ENCODE measurements at regions not wholly inside any gene's neighbourhood (a gene's known extent, or its start where the extent isn't known, plus 50 kb on each side); places are given as distances from the start of the nearest gene placed in this dataset.

- Histone ChIP-seq H3K4me1 (peaks cover 0 to 3% (median 0%) of the 10 kb centered on the region in 3 donors), H3K4me3 (no peak overlapping the region), H3K36me3 (no peaks in the 10 kb centered on the region), H3K27me3 (no peaks in the 10 kb centered on the region), H3K27ac (no peak overlapping the region), H3K9me3 (no peaks in the 10 kb centered on the region)
- no peak for DNase-seq
- ATAC-seq = no peak
- TF ChIP-seq, protein P1, sequence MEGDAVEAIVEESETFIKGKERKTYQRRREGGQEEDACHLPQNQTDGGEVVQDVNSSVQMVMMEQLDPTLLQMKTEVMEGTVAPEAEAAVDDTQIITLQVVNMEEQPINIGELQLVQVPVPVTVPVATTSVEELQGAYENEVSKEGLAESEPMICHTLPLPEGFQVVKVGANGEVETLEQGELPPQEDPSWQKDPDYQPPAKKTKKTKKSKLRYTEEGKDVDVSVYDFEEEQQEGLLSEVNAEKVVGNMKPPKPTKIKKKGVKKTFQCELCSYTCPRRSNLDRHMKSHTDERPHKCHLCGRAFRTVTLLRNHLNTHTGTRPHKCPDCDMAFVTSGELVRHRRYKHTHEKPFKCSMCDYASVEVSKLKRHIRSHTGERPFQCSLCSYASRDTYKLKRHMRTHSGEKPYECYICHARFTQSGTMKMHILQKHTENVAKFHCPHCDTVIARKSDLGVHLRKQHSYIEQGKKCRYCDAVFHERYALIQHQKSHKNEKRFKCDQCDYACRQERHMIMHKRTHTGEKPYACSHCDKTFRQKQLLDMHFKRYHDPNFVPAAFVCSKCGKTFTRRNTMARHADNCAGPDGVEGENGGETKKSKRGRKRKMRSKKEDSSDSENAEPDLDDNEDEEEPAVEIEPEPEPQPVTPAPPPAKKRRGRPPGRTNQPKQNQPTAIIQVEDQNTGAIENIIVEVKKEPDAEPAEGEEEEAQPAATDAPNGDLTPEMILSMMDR (IDR thresholded peaks at IDR 0.05) = no peak
- no peak for FAIRE-seq
- intact Hi-C loops (cut with DNase I) = no loop called here
These were observed 119.7 kb downstream of the DTL start for GRCh38 chr1:212155219-212155618.

- ATAC-seq (peak in 2 of 4 donors; percentile 37 to 73), FAIRE-seq (no peak), DNase-seq (no peak)
- Histone ChIP-seq H3K4me1 (peaks cover 0 to 3% (median 0%) of the 10 kb centered on the region in 3 donors), H3K36me3 (no peaks in the 10 kb centered on the region), H3K27ac (no peak overlapping the region), H3K9me3 (no peaks in the 10 kb centered on the region), H3K27me3 (no peaks in the 10 kb centered on the region), H3K4me3 (no peak overlapping the region)
- WGBS, 2 donors = 80 to 82% methylated on average over 6 of the region's 6 CpGs
- TF ChIP-seq, protein P1 (IDR thresholded peaks at IDR 0.05) = no peak
- intact Hi-C loops (cut with DNase I) = no loop called here
These were observed 121.7 kb downstream of the DTL start for GRCh38 chr1:212157252-212157651.

- no peaks in the 10 kb centered on the region for H3K27me3 ChIP-seq
- ATAC-seq = peak; percentile 55 to 75 (median 68)
- H3K36me3 ChIP-seq = no peaks in the 10 kb centered on the region
- TF ChIP-seq, protein P1 (IDR thresholded peaks at IDR 0.05) = no peak
- intact Hi-C loops (cut with DNase I) = no loop called here
- peaks cover 0 to 6% (median 0%) of the 10 kb centered on the region in 3 donors for H3K4me1 ChIP-seq
- H3K9me3 ChIP-seq = no peaks in the 10 kb centered on the region
- no peak overlapping the region for H3K4me3 ChIP-seq
- no peak for FAIRE-seq
- 80 to 89% methylated on average over 7 of the region's 7 CpGs for WGBS, 2 donors
- H3K27ac ChIP-seq = no peak overlapping the region
- DNase-seq = peak in 1 of 6 donors; percentile 13
These were observed 123.6 kb downstream of the DTL start for GRCh38 chr1:212158912-212159796.

GRCh38 chr1:212161231-212161781 is 123.9 kb upstream of the PPP2R5A start:
- no peaks in the 10 kb centered on the region for H3K27me3 ChIP-seq
- DNase-seq = no peak
- 72 to 77% methylated on average over 2 of the region's 2 CpGs for WGBS, 2 donors

More at GRCh38 chr1:212161231-212161781, 123.9 kb upstream of the PPP2R5A start:
- FAIRE-seq (no peak), ATAC-seq (peak in 1 of 4 donors; percentile 22)
- Histone ChIP-seq H3K9me3 (no peaks in the 10 kb centered on the region), H3K4me1 (peaks cover 0 to 6% (median 0%) of the 10 kb centered on the region in 3 donors), H3K27ac (no peak overlapping the region), H3K4me3 (no peak overlapping the region), H3K36me3 (no peaks in the 10 kb centered on the region)
- TF ChIP-seq, protein P1 (IDR thresholded peaks at IDR 0.05) = no peak
- intact Hi-C loops (cut with DNase I) = no loop called here
